A549 (cell line): ENCODE measurements at regions not wholly inside any gene's neighbourhood (a gene's known extent, or its start where the extent isn't known, plus 50 kb on each side); places are given as distances from the start of the nearest gene placed in this dataset.

Source experiments
- CTCF ChIP-seq: fragments of >200 bp; sonication (Bioruptor Twin); formaldehyde crosslinking; IDR thresholded peaks from 3 replicates; pipeline ENCODE4 v1.5.1; 2016
- ESRRA ChIP-seq: fragments of 150-350 bp; IDR thresholded peaks from 2 replicates; pipeline ENCODE4 v1.6.1; 2014; ENCODE audit warnings: mild to moderate bottlenecking, low read length, borderline replicate concordance
- KDM1A ChIP-seq: fragments of 200-600 bp; sonication (generic); IDR thresholded peaks from 2 replicates; pipeline ENCODE4 v1.6.1; 2016; ENCODE audit warnings: low read depth, mild to moderate bottlenecking
- POLR2A ChIP-seq: IDR thresholded peaks from 2 replicates; pipeline ENCODE4 v1.6.1; 2012; ENCODE audit warnings: mild to moderate bottlenecking, low read length
- RCOR1 ChIP-seq: fragments of 150-350 bp; IDR thresholded peaks from 2 replicates; pipeline ENCODE4 v1.6.1; 2014; ENCODE audit warnings: antibody characterized with exemption, low read length, low read depth
- RFX5 ChIP-seq: fragments of 450-650 bp; IDR thresholded peaks from 2 replicates; pipeline ENCODE4 v1.7.1; 2014; ENCODE audit warnings: antibody characterized with exemption, mild to moderate bottlenecking, moderate library complexity
- SMC3 ChIP-seq: fragments of >200 bp; sonication (Bioruptor Twin); formaldehyde crosslinking; IDR thresholded peaks from 3 replicates; pipeline ENCODE4 v1.6.1; 2018; ENCODE audit warnings: inconsistent platforms
- ZFP36 ChIP-seq: fragments of 450-650 bp; IDR thresholded peaks from 2 replicates; pipeline ENCODE4 v1.6.1; 2014; ENCODE audit warnings: borderline replicate concordance; ENCODE audit not compliant: partially characterized antibody

- TF ChIP-seq SMC3 (no peak), POLR2A (no peak), CTCF (no peak), ESRRA (no peak), RFX5 (no peak), ZFP36 (no peak), KDM1A (no peak), RCOR1 (no peak)
These were observed 482.1 kb upstream of the AKR1E2 start for GRCh38 chr10:4343873-4344272.
